C4-2B (cell line): ENCODE measurements at regions not wholly inside any gene's neighbourhood (a gene's known extent, or its start where the extent isn't known, plus 50 kb on each side); places are given as distances from the start of the nearest gene placed in this dataset.

Experiments
- CTCF ChIP-seq: fragments of 450-650 bp; conservative IDR thresholded peaks from 2 replicates; pipeline ENCODE4 v1.5.1; 2017; ENCODE audit warnings: mild to moderate bottlenecking
- ZFX ChIP-seq: fragments of 450-650 bp; IDR thresholded peaks from 2 replicates; pipeline ENCODE4 v1.6.1; 2017

GRCh38 chr4:52259978-52260377 is 208.9 kb downstream of the SPATA18 start:
- TF ChIP-seq CTCF (no peak), ZFX (no peak)
